Effector memory CD8-positive, alpha-beta T cell (primary cell): ENCODE measurements at regions not wholly inside any gene's neighbourhood (a gene's known extent, or its start where the extent isn't known, plus 50 kb on each side); places are given as distances from the start of the nearest gene placed in this dataset.

Source experiments
- ATAC-seq: fragments of 150-1000 bp; cut with Tn5 transposase; replicated peaks from 2 replicates; pipeline ENCODE4 v1.10.0; 2021; ENCODE audit warnings: mild to moderate bottlenecking, moderate library complexity
- DNase-seq, 3 experiments: peaks; one replicate each; pipeline ENCODE4 v3.0.0; 2021
- H3K27ac Mint-ChIP-seq, 2 donors: one replicate each; pipeline ENCODE4 v1.8.0; 2022; ENCODE audit warnings: mild to moderate bottlenecking in 2 of 2, mixed read lengths in 2 of 2, moderate library complexity in 2 of 2
- H3K27me3 Mint-ChIP-seq, 2 donors: one replicate each; pipeline ENCODE4 v1.8.0; 2022; ENCODE audit warnings: mixed read lengths in 2 of 2
- H3K36me3 Mint-ChIP-seq: one replicate; pipeline ENCODE4 v1.8.0; 2022; ENCODE audit warnings: mild to moderate bottlenecking, moderate library complexity, mixed read lengths; ENCODE audit not compliant: insufficient read depth
- H3K4me1 Mint-ChIP-seq, 2 donors: one replicate each; pipeline ENCODE4 v1.8.0; 2022; ENCODE audit warnings: low read depth in 2 of 2, mixed read lengths in 2 of 2
- H3K4me3 Mint-ChIP-seq, 2 donors: one replicate each; pipeline ENCODE4 v1.8.0; 2022; ENCODE audit warnings: mild to moderate bottlenecking in 2 of 2, mixed read lengths in 2 of 2, moderate library complexity in 2 of 2
- H3K9me3 Mint-ChIP-seq, 2 donors: one replicate each; pipeline ENCODE4 v1.8.0; 2022; ENCODE audit warnings: mixed read lengths in 2 of 2

- Mint-ChIP-seq H3K27ac (peak overlapping the region in 1 of 2 donors; percentile 10), H3K27me3 (peaks cover 0 to 2% of the 10 kb centered on the region in 2 donors), H3K4me3 (no peak overlapping the region), H3K36me3 (peaks cover 2% of the 10 kb centered on the region), H3K4me1 (peaks cover 22 to 28% of the 10 kb centered on the region in 2 donors), H3K9me3 (no peaks in the 10 kb centered on the region)
- DNase-seq (peak in 1 of 3 experiments; percentile 9), ATAC-seq (peak; percentile 71)
These were observed 126.4 kb downstream of the RPLP1 start for GRCh38 chr15:69578787-69579583.

GRCh38 chr15:69579950-69580618 is 127.5 kb downstream of the RPLP1 start:
- ATAC-seq (no peak), DNase-seq (no peak)
- Mint-ChIP-seq H3K27me3 (no peaks in the 10 kb centered on the region), H3K4me1 (peaks cover 21 to 28% of the 10 kb centered on the region in 2 donors), H3K9me3 (no peaks in the 10 kb centered on the region), H3K27ac (no peak overlapping the region), H3K36me3 (peaks cover 2% of the 10 kb centered on the region), H3K4me3 (no peak overlapping the region)

GRCh38 chr15:69583626-69584025 is 131.0 kb downstream of the RPLP1 start:
- H3K27ac Mint-ChIP-seq = peak overlapping the region in 1 of 2 donors; percentile 75
- DNase-seq = no peak
- no peak for ATAC-seq
- H3K27me3 Mint-ChIP-seq = no peaks in the 10 kb centered on the region
- no peaks in the 10 kb centered on the region for H3K9me3 Mint-ChIP-seq
- H3K4me3 Mint-ChIP-seq = no peak overlapping the region
- peaks cover 2% of the 10 kb centered on the region for H3K36me3 Mint-ChIP-seq
- H3K4me1 Mint-ChIP-seq = peaks cover 9 to 12% of the 10 kb centered on the region in 2 donors

GRCh38 chr15:69585937-69586336 is 133.3 kb downstream of the RPLP1 start:
- DNase-seq = no peak
- ATAC-seq = no peak
- Mint-ChIP-seq H3K27ac (no peak overlapping the region), H3K4me1 (peaks cover 7 to 9% of the 10 kb centered on the region in 2 donors), H3K4me3 (no peak overlapping the region), H3K9me3 (no peaks in the 10 kb centered on the region), H3K27me3 (no peaks in the 10 kb centered on the region), H3K36me3 (no peaks in the 10 kb centered on the region)

- no peak for DNase-seq
- H3K27me3 Mint-ChIP-seq = no peaks in the 10 kb centered on the region
- no peak for ATAC-seq
- H3K27ac Mint-ChIP-seq = no peak overlapping the region
- H3K4me3 Mint-ChIP-seq = no peak overlapping the region
- peaks cover 7 to 9% of the 10 kb centered on the region in 2 donors for H3K4me1 Mint-ChIP-seq
- no peaks in the 10 kb centered on the region for H3K36me3 Mint-ChIP-seq
- H3K9me3 Mint-ChIP-seq = no peaks in the 10 kb centered on the region
These were observed 134.1 kb downstream of the RPLP1 start for GRCh38 chr15:69586721-69587120.

GRCh38 chr15:69587723-69588426 is 135.3 kb downstream of the RPLP1 start:
- DNase-seq = no peak
- Mint-ChIP-seq H3K36me3 (no peaks in the 10 kb centered on the region), H3K9me3 (no peaks in the 10 kb centered on the region), H3K27ac (no peak overlapping the region), H3K4me3 (no peak overlapping the region), H3K27me3 (no peaks in the 10 kb centered on the region), H3K4me1 (peaks cover 7 to 9% of the 10 kb centered on the region in 2 donors)
- ATAC-seq = no peak

- H3K4me1 Mint-ChIP-seq = no peaks in the 10 kb centered on the region
- no peak for DNase-seq
These were observed 137.6 kb downstream of the RPLP1 start for GRCh38 chr15:69590201-69590710.

GRCh38 chr15:69590932-69591524 is 138.4 kb downstream of the RPLP1 start:
- ATAC-seq = no peak
- Mint-ChIP-seq H3K27me3 (peaks cover 0 to 11% of the 10 kb centered on the region in 2 donors), H3K4me1 (no peaks in the 10 kb centered on the region), H3K27ac (peak overlapping the region; percentile 3 to 75), H3K36me3 (no peaks in the 10 kb centered on the region), H3K9me3 (no peaks in the 10 kb centered on the region), H3K4me3 (no peak overlapping the region)
- DNase-seq = no peak

More at GRCh38 chr15:69590201-69590710, 137.6 kb downstream of the RPLP1 start:
- Mint-ChIP-seq H3K27ac (no peak overlapping the region), H3K36me3 (no peaks in the 10 kb centered on the region), H3K27me3 (peaks cover 0 to 3% of the 10 kb centered on the region in 2 donors), H3K9me3 (no peaks in the 10 kb centered on the region), H3K4me3 (no peak overlapping the region)
- ATAC-seq = no peak

- H3K4me1 Mint-ChIP-seq = no peaks in the 10 kb centered on the region
- H3K36me3 Mint-ChIP-seq = no peaks in the 10 kb centered on the region
- ATAC-seq = no peak
These were observed 139.4 kb downstream of the RPLP1 start for GRCh38 chr15:69591905-69592508.

GRCh38 chr15:69592954-69593353 is 140.3 kb downstream of the RPLP1 start:
- Mint-ChIP-seq H3K9me3 (no peaks in the 10 kb centered on the region), H3K4me3 (no peak overlapping the region), H3K4me1 (peaks cover 0 to 2% of the 10 kb centered on the region in 2 donors), H3K27me3 (peaks cover 0 to 29% of the 10 kb centered on the region in 2 donors), H3K27ac (no peak overlapping the region), H3K36me3 (no peaks in the 10 kb centered on the region)
- ATAC-seq (no peak), DNase-seq (no peak)

More at GRCh38 chr15:69591905-69592508, 139.4 kb downstream of the RPLP1 start:
- DNase-seq = no peak
- H3K27ac Mint-ChIP-seq = no peak overlapping the region
- no peak overlapping the region for H3K4me3 Mint-ChIP-seq
- peaks cover 0 to 19% of the 10 kb centered on the region in 2 donors for H3K27me3 Mint-ChIP-seq
- no peaks in the 10 kb centered on the region for H3K9me3 Mint-ChIP-seq

GRCh38 chr15:69593488-69593887 is 140.9 kb downstream of the RPLP1 start:
- no peak overlapping the region for H3K27ac Mint-ChIP-seq
- no peaks in the 10 kb centered on the region for H3K9me3 Mint-ChIP-seq
- DNase-seq (no peak), ATAC-seq (no peak)
- H3K4me1 Mint-ChIP-seq = peaks cover 0 to 2% of the 10 kb centered on the region in 2 donors
- no peak overlapping the region for H3K4me3 Mint-ChIP-seq
- H3K36me3 Mint-ChIP-seq = no peaks in the 10 kb centered on the region
- H3K27me3 Mint-ChIP-seq = peaks cover 0 to 34% of the 10 kb centered on the region in 2 donors

GRCh38 chr15:69593981-69594966 is 141.7 kb downstream of the RPLP1 start:
- Mint-ChIP-seq H3K36me3 (no peaks in the 10 kb centered on the region), H3K4me3 (no peak overlapping the region), H3K4me1 (peaks cover 0 to 2% of the 10 kb centered on the region in 2 donors), H3K27me3 (peaks cover 0 to 42% of the 10 kb centered on the region in 2 donors), H3K27ac (no peak overlapping the region), H3K9me3 (no peaks in the 10 kb centered on the region)
- DNase-seq (no peak), ATAC-seq (no peak)
